MM.1S (cell line): ENCODE measurements at regions not wholly inside any gene's neighbourhood (a gene's known extent, or its start where the extent isn't known, plus 50 kb on each side); places are given as distances from the start of the nearest gene placed in this dataset.
"Not testable (repeated sequence)": the region's sequence is repeated elsewhere in the genome, so short reads cannot be mapped to it uniquely, and the experiment has no call there.

ENCODE experiments used
- DNase-seq: peaks from one replicate; pipeline ENCODE4 v3.0.0-alpha.2; 2015
- H2AFZ ChIP-seq: fragments of 300-600 bp; sonication (generic); 2 replicates; pipeline ENCODE4 v1.6.0; 2016; ENCODE audit warnings: antibody characterized with exemption, low read length
- H3F3A ChIP-seq: fragments of 300-600 bp; sonication (generic); 2 replicates; pipeline ENCODE4 v1.6.1; 2016; ENCODE audit warnings: mild to moderate bottlenecking, antibody characterized with exemption, low read length, moderate library complexity, mixed read lengths; ENCODE audit not compliant: insufficient read depth
- H3K27ac ChIP-seq: fragments of 300-600 bp; sonication (generic); 2 replicates; pipeline ENCODE4 v1.5.1; 2016; ENCODE audit warnings: mild to moderate bottlenecking, low read length
- H3K27me3 ChIP-seq: fragments of 300-600 bp; sonication (generic); replicated peaks from 2 replicates; pipeline ENCODE4 v1.6.0; 2016; ENCODE audit warnings: low read length; ENCODE audit not compliant: insufficient read depth
- H3K36me3 ChIP-seq: fragments of 300-600 bp; sonication (generic); replicated peaks from 2 replicates; pipeline ENCODE4 v1.6.1; 2016; ENCODE audit warnings: mild to moderate bottlenecking, low read length, mixed read lengths; ENCODE audit not compliant: insufficient read depth
- H3K4me1 ChIP-seq: fragments of 300-600 bp; sonication (generic); 2 replicates; pipeline ENCODE4 v1.6.1; 2016; ENCODE audit warnings: low read length, mixed read lengths
- H3K4me2 ChIP-seq: fragments of 300-600 bp; sonication (generic); 2 replicates; pipeline ENCODE4 v1.6.0; 2016; ENCODE audit warnings: low read depth, low read length
- H3K4me3 ChIP-seq: fragments of 300-600 bp; sonication (generic); 2 replicates; pipeline ENCODE4 v1.5.1; 2016; ENCODE audit warnings: low read length, mixed read lengths
- H3K79me2 ChIP-seq: fragments of 300-600 bp; sonication (generic); 2 replicates; pipeline ENCODE4 v1.6.1; 2016; ENCODE audit warnings: mixed run types, low read length, mixed read lengths
- H3K9ac ChIP-seq: fragments of 300-600 bp; sonication (generic); 2 replicates; pipeline ENCODE4 v1.6.1; 2016; ENCODE audit warnings: low read length, mixed read lengths
- H3K9me2 ChIP-seq: fragments of 300-600 bp; sonication (generic); replicated peaks from 2 replicates; pipeline ENCODE4 v1.6.1; 2016; ENCODE audit warnings: mild to moderate bottlenecking, low read length, mixed read lengths; ENCODE audit not compliant: insufficient read depth
- H3K9me3 ChIP-seq: fragments of 300-600 bp; sonication (generic); replicated peaks from 2 replicates; pipeline ENCODE4 v1.6.1; 2016; ENCODE audit warnings: mild to moderate bottlenecking, low read length, mixed read lengths; ENCODE audit not compliant: insufficient read depth
- H4K20me1 ChIP-seq: fragments of 300-600 bp; sonication (generic); 2 replicates; pipeline ENCODE4 v1.6.1; 2016; ENCODE audit warnings: mild to moderate bottlenecking, low read length, moderate library complexity, mixed read lengths; ENCODE audit not compliant: insufficient read depth
- EZH2 ChIP-seq: fragments of 300-600 bp; sonication (generic); optimal IDR thresholded peaks from 2 replicates; pipeline ENCODE3; 2017; ENCODE audit warnings: low read depth, mild to moderate bottlenecking, antibody characterized with exemption, low read length, mixed read lengths
- EZH2phosphoT487 ChIP-seq: fragments of 300-600 bp; sonication (generic); IDR thresholded peaks from 2 replicates; pipeline ENCODE4 v1.6.1; 2018; ENCODE audit warnings: antibody characterized with exemption, low read length
- TF ChIP-seq, protein P1 (sequence below): fragments of 300-600 bp; sonication (generic); IDR thresholded peaks from 2 replicates; pipeline ENCODE4 v1.5.1; 2016; ENCODE audit warnings: antibody characterized with exemption, low read length, mixed read lengths

DNA sequence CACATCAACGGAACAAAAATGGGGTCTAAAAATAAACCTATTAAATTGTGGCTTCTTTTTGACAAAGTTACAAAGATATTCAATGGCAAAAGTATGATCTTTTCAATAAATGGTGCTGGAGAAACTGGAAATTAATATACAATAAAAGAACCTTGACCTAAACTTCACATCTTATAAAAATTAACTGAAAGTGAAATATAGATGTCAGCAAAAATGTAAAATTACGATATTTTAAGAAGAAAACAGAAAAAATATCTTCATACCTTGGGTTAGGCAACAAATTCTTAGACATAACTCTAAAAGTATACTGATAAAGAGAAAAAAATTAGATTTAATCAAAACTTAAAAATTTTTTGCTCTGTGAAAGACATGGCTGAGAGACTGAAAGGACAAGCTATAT is 1909.5 kb upstream of the CDH9 start:
- Histone ChIP-seq H2AFZ (no peak overlapping the region), H3K36me3 (no peaks in the 10 kb centered on the region), H3K27me3 (no peaks in the 10 kb centered on the region), H3F3A (no peaks in the 10 kb centered on the region), H3K9ac (no peak overlapping the region), H3K4me2 (no peak overlapping the region), H3K9me2 (no peaks in the 10 kb centered on the region), H3K79me2 (no peaks in the 10 kb centered on the region), H3K4me3 (no peak overlapping the region), H4K20me1 (no peaks in the 10 kb centered on the region), H3K4me1 (no peaks in the 10 kb centered on the region), H3K9me3 (no peaks in the 10 kb centered on the region), H3K27ac (no peak overlapping the region)
- DNase-seq = no peak
- TF ChIP-seq, protein P1, sequence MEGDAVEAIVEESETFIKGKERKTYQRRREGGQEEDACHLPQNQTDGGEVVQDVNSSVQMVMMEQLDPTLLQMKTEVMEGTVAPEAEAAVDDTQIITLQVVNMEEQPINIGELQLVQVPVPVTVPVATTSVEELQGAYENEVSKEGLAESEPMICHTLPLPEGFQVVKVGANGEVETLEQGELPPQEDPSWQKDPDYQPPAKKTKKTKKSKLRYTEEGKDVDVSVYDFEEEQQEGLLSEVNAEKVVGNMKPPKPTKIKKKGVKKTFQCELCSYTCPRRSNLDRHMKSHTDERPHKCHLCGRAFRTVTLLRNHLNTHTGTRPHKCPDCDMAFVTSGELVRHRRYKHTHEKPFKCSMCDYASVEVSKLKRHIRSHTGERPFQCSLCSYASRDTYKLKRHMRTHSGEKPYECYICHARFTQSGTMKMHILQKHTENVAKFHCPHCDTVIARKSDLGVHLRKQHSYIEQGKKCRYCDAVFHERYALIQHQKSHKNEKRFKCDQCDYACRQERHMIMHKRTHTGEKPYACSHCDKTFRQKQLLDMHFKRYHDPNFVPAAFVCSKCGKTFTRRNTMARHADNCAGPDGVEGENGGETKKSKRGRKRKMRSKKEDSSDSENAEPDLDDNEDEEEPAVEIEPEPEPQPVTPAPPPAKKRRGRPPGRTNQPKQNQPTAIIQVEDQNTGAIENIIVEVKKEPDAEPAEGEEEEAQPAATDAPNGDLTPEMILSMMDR = no peak
- TF ChIP-seq EZH2 (no peak), EZH2phosphoT487 (no peak)

DNA sequence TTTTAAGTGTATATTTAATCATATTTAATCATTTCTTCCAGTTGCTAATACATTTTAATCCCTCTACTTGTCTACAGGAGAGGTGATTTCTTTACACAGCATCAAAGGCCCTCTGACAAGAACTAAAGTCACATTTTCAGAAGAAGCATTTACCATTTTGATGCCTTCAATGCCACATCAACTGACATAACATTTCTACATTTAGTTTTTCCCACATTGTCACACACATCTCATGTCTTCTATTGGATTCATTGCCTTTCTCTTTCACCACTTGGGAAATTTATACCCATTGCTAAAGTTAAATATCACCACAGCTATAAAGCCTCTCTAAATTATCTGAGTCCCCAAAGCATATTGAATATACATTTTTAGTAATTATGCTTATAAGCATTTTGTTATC is 1907.5 kb upstream of the CDH9 start:
- no peaks in the 10 kb centered on the region for H3K4me1 ChIP-seq
- no peak overlapping the region for H2AFZ ChIP-seq
- no peak overlapping the region for H3K9ac ChIP-seq
- H3K79me2 ChIP-seq = no peaks in the 10 kb centered on the region
- H3K27ac ChIP-seq = no peak overlapping the region
- no peak overlapping the region for H3K4me2 ChIP-seq
- H3K27me3 ChIP-seq = no peaks in the 10 kb centered on the region
- no peaks in the 10 kb centered on the region for H3K9me3 ChIP-seq
- no peaks in the 10 kb centered on the region for H3K9me2 ChIP-seq
- no peaks in the 10 kb centered on the region for H3K36me3 ChIP-seq
- TF ChIP-seq, protein P1 = no peak
- TF ChIP-seq EZH2 (no peak), EZH2phosphoT487 (no peak)
- H4K20me1 ChIP-seq = no peaks in the 10 kb centered on the region
- no peak overlapping the region for H3K4me3 ChIP-seq
- DNase-seq = no peak
- H3F3A ChIP-seq = no peaks in the 10 kb centered on the region

DNA sequence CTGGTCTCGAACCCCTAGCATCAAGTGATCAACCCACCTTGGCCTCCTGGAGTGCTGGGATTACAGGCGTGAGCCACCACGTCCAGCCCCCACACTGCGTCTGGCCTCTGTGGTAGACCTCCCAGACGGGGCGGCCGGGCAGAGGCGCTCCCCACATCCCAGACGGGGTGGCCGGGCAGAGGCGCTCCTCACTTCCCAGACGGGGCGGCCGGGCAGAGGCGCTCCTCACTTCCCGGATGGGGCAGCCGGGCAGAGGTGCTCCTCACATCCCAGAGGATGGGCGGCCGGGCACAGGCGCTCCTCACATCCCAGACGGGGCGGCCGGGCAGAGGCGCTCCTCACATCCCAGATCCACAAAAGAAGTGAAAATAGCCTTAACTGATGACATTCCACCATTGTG is 1891.0 kb upstream of the CDH9 start:
- H3F3A ChIP-seq, H3K9me3 ChIP-seq, H3K9ac ChIP-seq, DNase-seq, H3K79me2 ChIP-seq, H3K4me1 ChIP-seq, H3K36me3 ChIP-seq, H3K4me3 ChIP-seq, H3K9me2 ChIP-seq, H3K27me3 ChIP-seq, H2AFZ ChIP-seq, H3K27ac ChIP-seq, H3K4me2 ChIP-seq, H4K20me1 ChIP-seq: not testable (repeated sequence)

DNA sequence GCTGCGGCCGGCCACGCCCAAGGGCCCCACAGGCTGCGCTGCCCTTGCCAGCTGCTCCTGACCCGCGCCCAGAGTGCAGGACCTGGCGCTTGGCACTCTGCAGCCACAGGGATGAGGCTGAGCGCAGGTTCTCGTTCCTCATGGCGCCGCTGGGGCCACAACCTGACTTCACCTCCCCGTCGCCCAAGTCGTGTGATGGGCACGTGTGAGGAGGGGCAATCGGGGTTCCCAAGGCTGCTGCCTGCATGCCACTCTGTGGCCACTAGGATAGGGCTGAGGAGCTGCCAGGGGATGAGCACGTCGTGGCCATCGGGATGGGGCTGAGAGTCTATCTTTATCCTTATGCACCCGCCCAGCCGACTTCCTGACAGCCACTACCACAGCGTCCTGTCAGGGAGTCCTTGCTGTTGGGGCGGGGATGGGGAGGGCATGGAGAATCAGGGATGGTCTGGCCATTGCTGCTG is 1890.0 kb upstream of the CDH9 start:
- not testable (repeated sequence) for H3K4me1 ChIP-seq, H3K79me2 ChIP-seq, H2AFZ ChIP-seq, DNase-seq, H3K4me3 ChIP-seq, H3K27ac ChIP-seq, H3K36me3 ChIP-seq, H4K20me1 ChIP-seq, H3K4me2 ChIP-seq, H3F3A ChIP-seq, H3K9me3 ChIP-seq, H3K27me3 ChIP-seq, H3K9me2 ChIP-seq, H3K9ac ChIP-seq
